AG04450 (cell line): ENCODE measurements at regions not wholly inside any gene's neighbourhood (a gene's known extent, or its start where the extent isn't known, plus 50 kb on each side); places are given as distances from the start of the nearest gene placed in this dataset.

Experiments
- CTCF ChIA-PET: fragments of 300-600, 350-600 bp; formaldehyde crosslinking; extraction: SDS; loops from one replicate; lab custom pipeline; 2022; ENCODE audit warnings: antibody characterized with exemption, inconsistent platforms; lab: Charles Lee
- POLR2A ChIA-PET: fragments of 350-600 bp; formaldehyde crosslinking; extraction: SDS; loops from one replicate; lab custom pipeline; 2021; ENCODE audit warnings: antibody characterized with exemption, inconsistent platforms; lab: Yijun Ruan, JAX
- DNase-seq: peaks from one replicate; pipeline ENCODE4 v3.0.0-alpha.2; 2011; ENCODE audit warnings: low read depth, low spot score
- H3K27ac ChIP-seq: one replicate; pipeline ENCODE4 v1.5.1; 2012; ENCODE audit warnings: low read depth, low read length, control low read depth
- H3K27me3 ChIP-seq: one replicate; pipeline ENCODE4 v1.6.0; 2012; ENCODE audit warnings: low read length; ENCODE audit not compliant: control insufficient read depth, insufficient read depth
- H3K4me3 ChIP-seq: 2 replicates; pipeline ENCODE4 v1.5.1; 2011; ENCODE audit warnings: mild to moderate bottlenecking, low read depth, low read length, control low read depth
- H3K9me3 ChIP-seq: 2 replicates; pipeline ENCODE4 v1.5.1; 2012; ENCODE audit warnings: low read length; ENCODE audit not compliant: control insufficient read depth, insufficient read depth
- CTCF ChIP-seq: IDR thresholded peaks from 2 replicates; pipeline ENCODE4 v1.5.1; 2011; ENCODE audit warnings: low read depth, low read length, control low read depth, inconsistent platforms

DNA sequence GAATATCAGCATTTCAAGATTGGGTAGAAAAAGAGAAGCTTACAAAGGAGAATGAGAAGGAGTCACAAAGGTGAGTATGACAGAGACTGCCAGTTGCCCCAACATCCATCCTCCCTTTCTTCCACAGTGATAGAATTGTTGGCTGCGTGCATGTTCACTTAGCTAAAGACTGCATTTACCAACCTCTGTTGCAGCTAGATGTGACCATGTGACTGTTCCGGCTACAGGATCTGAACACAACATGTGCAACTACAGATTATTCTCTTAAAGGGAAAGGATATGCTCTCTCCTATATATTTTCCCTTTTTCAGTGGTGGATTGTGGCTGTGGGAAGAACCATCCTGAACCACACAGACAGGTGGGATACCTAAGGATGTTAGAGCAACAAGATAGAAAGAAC lies 60.5 kb upstream of the ZNRF2 start:
- Histone ChIP-seq H3K27ac (no peak overlapping the region), H3K27me3 (peaks cover 5% of the 10 kb centered on the region), H3K9me3 (no peaks in the 10 kb centered on the region), H3K4me3 (no peak overlapping the region)
- ChIA-PET CTCF (no interaction called here), POLR2A (no interaction called here)
- TF ChIP-seq CTCF, result no peak
- no peak for DNase-seq

GRCh38 chr7:30224511-30225062 lies 59.8 kb upstream of the ZNRF2 start:
- ChIA-PET POLR2A (no interaction called here), CTCF (no interaction called here)
- Histone ChIP-seq H3K4me3 (no peak overlapping the region), H3K27ac (no peak overlapping the region), H3K9me3 (no peaks in the 10 kb centered on the region), H3K27me3 (peaks cover 5% of the 10 kb centered on the region)
- no peak for DNase-seq
- no peak for TF ChIP-seq CTCF

DNA sequence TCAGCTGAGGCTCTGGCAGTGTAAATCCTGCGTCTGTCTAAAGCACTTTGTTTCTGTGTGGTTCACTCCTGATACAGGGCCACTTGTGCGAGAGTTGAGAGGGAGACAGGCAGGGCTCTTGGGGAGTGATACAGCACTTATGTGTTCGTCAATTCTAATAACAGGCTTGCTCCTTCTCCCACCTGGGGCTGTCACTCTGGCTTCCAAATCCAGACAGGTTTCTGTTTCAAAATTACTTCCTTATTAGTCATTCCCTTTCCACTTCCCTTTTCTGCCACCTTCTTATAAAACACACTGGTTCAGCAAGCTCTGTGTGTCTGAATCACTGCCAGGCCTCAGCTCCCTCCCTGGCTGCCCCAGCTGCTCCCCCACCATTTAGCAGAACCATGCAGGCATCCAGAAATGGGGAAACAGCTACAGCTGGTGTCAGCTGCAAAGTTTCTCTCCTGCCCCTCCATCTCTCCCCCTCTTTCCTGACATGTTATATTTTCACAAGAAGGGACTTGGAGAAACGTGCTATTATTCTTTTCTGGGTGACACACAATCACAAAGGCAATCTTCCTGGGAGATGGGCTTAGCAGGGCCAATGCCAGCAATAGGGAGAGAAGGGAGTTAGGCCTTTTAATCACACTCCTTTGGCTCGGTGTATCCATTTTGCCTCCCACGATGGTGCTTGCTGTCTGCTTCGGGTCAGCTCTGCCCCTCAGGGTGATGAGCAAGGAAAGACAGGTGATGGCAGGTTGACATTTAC lies 58.4 kb upstream of the ZNRF2 start:
- no peak for TF ChIP-seq CTCF
- Histone ChIP-seq H3K9me3 (no peaks in the 10 kb centered on the region), H3K27me3 (peaks cover 3% of the 10 kb centered on the region), H3K27ac (no peak overlapping the region), H3K4me3 (no peak overlapping the region)
- ChIA-PET CTCF (interaction anchor here (0.7 kb wide), 1 partner anchor 119 kb away, joined by 3 read pairs; no protein-coding TSS in a partner anchor), POLR2A (no interaction called here)
- no peak for DNase-seq

- no peak overlapping the region for H3K27ac ChIP-seq
- no peak for DNase-seq
- H3K4me3 ChIP-seq, result no peak overlapping the region
- ChIA-PET CTCF (interaction anchor here (0.7 kb wide), 1 partner anchor 119 kb away, joined by 3 read pairs; no protein-coding TSS in a partner anchor), POLR2A (no interaction called here)
- peaks cover 3% of the 10 kb centered on the region for H3K27me3 ChIP-seq
- TF ChIP-seq CTCF, result 0 out of 2 replicates have a peak, but pooled peaks have one; percentile 7
- no peaks in the 10 kb centered on the region for H3K9me3 ChIP-seq
These were observed 57.7 kb upstream of the ZNRF2 start for GRCh38 chr7:30226614-30227268.

- Histone ChIP-seq H3K27ac (no peak overlapping the region), H3K4me3 (no peak overlapping the region), H3K9me3 (no peaks in the 10 kb centered on the region), H3K27me3 (no peaks in the 10 kb centered on the region)
- no peak for TF ChIP-seq CTCF
- DNase-seq, result no peak
- POLR2A ChIA-PET, result interaction anchor here (0.5 kb wide), 1 partner anchor 654 kb away, joined by 3 read pairs; no protein-coding TSS in a partner anchor
- CTCF ChIA-PET, result no interaction called here
These were observed 53.1 kb upstream of the ZNRF2 start for GRCh38 chr7:30231271-30231670.
